ENCODE measurements at regions not wholly inside any gene's neighbourhood (a gene's known extent, or its start where the extent isn't known, plus 50 kb on each side); places are given as distances from the start of the nearest gene placed in this dataset.

- DNase-seq, result no peak
Measured at GRCh38 chr13:85445534-85445933, 353.7 kb downstream of the SLITRK6 start.

GRCh38 chr13:85441975-85442374, 357.2 kb downstream of the SLITRK6 start:
- no peak for DNase-seq

- no peak for DNase-seq
Measured at GRCh38 chr13:85441364-85441763, 357.9 kb downstream of the SLITRK6 start.

- no peak for DNase-seq
Measured at GRCh38 chr13:85436029-85436428, 363.2 kb downstream of the SLITRK6 start.

GRCh38 chr13:85434927-85435326, 364.3 kb downstream of the SLITRK6 start:
- DNase-seq, result no peak

GRCh38 chr13:85432881-85433280, 366.3 kb downstream of the SLITRK6 start:
- DNase-seq, result no peak

GRCh38 chr13:85431720-85432119, 367.5 kb downstream of the SLITRK6 start:
- DNase-seq, result no peak

GRCh38 chr13:85430216-85430794, 368.9 kb downstream of the SLITRK6 start:
- no peak for DNase-seq

GRCh38 chr13:85427416-85427815, 371.8 kb downstream of the SLITRK6 start:
- no peak for DNase-seq

GRCh38 chr13:85420136-85420535, 379.1 kb downstream of the SLITRK6 start:
- DNase-seq, result no peak

GRCh38 chr13:85419611-85420010, 379.6 kb downstream of the SLITRK6 start:
- no peak for DNase-seq

- DNase-seq, result no peak
Measured at GRCh38 chr13:85417807-85418206, 381.4 kb downstream of the SLITRK6 start.

- no peak for DNase-seq
Measured at GRCh38 chr13:85413664-85414063, 385.6 kb downstream of the SLITRK6 start.

- no peak for DNase-seq
Measured at GRCh38 chr13:85412448-85412847, 386.8 kb downstream of the SLITRK6 start.

GRCh38 chr13:85411591-85411990, 387.6 kb downstream of the SLITRK6 start:
- no peak for DNase-seq

- DNase-seq, result no peak
Measured at GRCh38 chr13:85408415-85408814, 390.8 kb downstream of the SLITRK6 start.

GRCh38 chr13:85406269-85406975, 392.8 kb downstream of the SLITRK6 start:
- DNase-seq, result no peak

GRCh38 chr13:85405316-85405897, 393.8 kb downstream of the SLITRK6 start:
- no peak for DNase-seq

- DNase-seq, result no peak
Measured at GRCh38 chr13:85386424-85386823, 412.8 kb downstream of the SLITRK6 start.

- DNase-seq, result no peak
Measured at GRCh38 chr13:85383291-85383690, 415.9 kb downstream of the SLITRK6 start.

GRCh38 chr13:85381082-85381481, 418.1 kb downstream of the SLITRK6 start:
- no peak for DNase-seq

GRCh38 chr13:85379991-85380390, 419.2 kb downstream of the SLITRK6 start:
- no peak for DNase-seq

- DNase-seq, result no peak
Measured at GRCh38 chr13:85379433-85379832, 419.8 kb downstream of the SLITRK6 start.

- no peak for DNase-seq
Measured at GRCh38 chr13:85377783-85378182, 421.4 kb downstream of the SLITRK6 start.

GRCh38 chr13:85373322-85373721, 425.9 kb downstream of the SLITRK6 start:
- no peak for DNase-seq
